Ovary (tissue), 7 donors: ENCODE measurements at regions not wholly inside any gene's neighbourhood (a gene's known extent, or its start where the extent isn't known, plus 50 kb on each side); places are given as distances from the start of the nearest gene placed in this dataset.

Experiments used
- DNase-seq, 5 donors: peaks; one replicate each; pipeline ENCODE4 v3.0.0-alpha.2; 2019 to 2020
- H3K27ac ChIP-seq, 2 donors: fragments of 200-600 bp; one replicate each; pipeline versions ENCODE4 v1.5.1 to v1.8.0; 2019 to 2022
- H3K27me3 ChIP-seq: fragments of 200-600 bp; one replicate; pipeline ENCODE4 v1.8.0; 2022
- H3K36me3 ChIP-seq: fragments of 200-600 bp; sonication (generic); one replicate; pipeline ENCODE4 v1.5.1; 2019
- H3K4me1 ChIP-seq: one replicate; pipeline ENCODE4 v1.8.1; 2013; ENCODE audit warnings: mild to moderate bottlenecking, moderate library complexity; ENCODE audit not compliant: insufficient read depth
- H3K4me3 ChIP-seq: fragments of 200-600 bp; sonication (generic); one replicate; pipeline ENCODE4 v1.5.1; 2017
- H3K9me3 ChIP-seq, 2 donors: fragments of 200-600 bp in 1 of 2; sonication (generic) in 1 of 2; one replicate each; pipeline versions ENCODE4 v1.5.1 to v1.8.1; 2013 to 2019; ENCODE audit warnings: mild to moderate bottlenecking in 1 of 2, moderate library complexity in 1 of 2
- CTCF ChIP-seq, 3 donors: fragments of 450-650 bp in 2 of 3; fragments of 200-600 bp in 1 of 3; IDR thresholded peaks; one replicate each; pipeline versions ENCODE4 v1.5.1 to v1.8.0; 2016 to 2022; ENCODE audit warnings: antibody characterized with exemption in 3 of 3, mild to moderate bottlenecking in 1 of 3
- EP300 ChIP-seq: sonication (generic); formaldehyde crosslinking; IDR thresholded peaks from one replicate; pipeline ENCODE4 v1.6.1; 2017; ENCODE audit warnings: antibody characterized with exemption
- POLR2A ChIP-seq: fragments of 450-650 bp; IDR thresholded peaks from one replicate; pipeline ENCODE4 v1.6.1; 2017; ENCODE audit warnings: antibody characterized with exemption, mild to moderate bottlenecking, moderate library complexity
- WGBS, 3 donors: extraction: QIAGEN DNeasy Blood & Tissue Kit in 1 of 3; methylation state at CpG; one replicate each; pipeline versions ENCODE4 v1.1.5 to v1.1.7; 2013 to 2017; 5-methylcytosine and 5-hydroxymethylcytosine counted together
- intact Hi-C, 4 donors: fragments of 100-400 bp; cut with DNase I; formaldehyde crosslinking; loops; one replicate each; pipeline versions ENCODE4 v1.11.0 to v1.15.1; 2022 to 2023
- donor health status: DM: no; HTN: no; CAD: no; lungs with moderate emphysema.
- donor health status: DM: no; HTN: no; CAD: no.
- donor health status: Bipolar disorder and iron deficiency.
- donor health status: DM: no; HTN: no; CAD: no.
- donor health status: DM: yes; HTN: yes; CAD: no.

- no peak overlapping the region for H3K27ac ChIP-seq
- DNase-seq: no peak
- no peaks in the 10 kb centered on the region for H3K36me3 ChIP-seq
- TF ChIP-seq CTCF (IDR thresholded peaks at IDR 0.05): no peak
- TF ChIP-seq EP300: no peak
- TF ChIP-seq POLR2A: no peak
- 82 to 88% (median 84%) methylated on average over 2 of the region's 2 CpGs for WGBS, 3 donors
- no peaks in the 10 kb centered on the region for H3K4me1 ChIP-seq
- intact Hi-C loops: no loop called here
- H3K27me3 ChIP-seq: no peaks in the 10 kb centered on the region
- no peaks in the 10 kb centered on the region for H3K9me3 ChIP-seq
- no peak overlapping the region for H3K4me3 ChIP-seq
Measured at GRCh38 chr2:185664384-185664783, 74.2 kb upstream of the FSIP2 start.

DNA sequence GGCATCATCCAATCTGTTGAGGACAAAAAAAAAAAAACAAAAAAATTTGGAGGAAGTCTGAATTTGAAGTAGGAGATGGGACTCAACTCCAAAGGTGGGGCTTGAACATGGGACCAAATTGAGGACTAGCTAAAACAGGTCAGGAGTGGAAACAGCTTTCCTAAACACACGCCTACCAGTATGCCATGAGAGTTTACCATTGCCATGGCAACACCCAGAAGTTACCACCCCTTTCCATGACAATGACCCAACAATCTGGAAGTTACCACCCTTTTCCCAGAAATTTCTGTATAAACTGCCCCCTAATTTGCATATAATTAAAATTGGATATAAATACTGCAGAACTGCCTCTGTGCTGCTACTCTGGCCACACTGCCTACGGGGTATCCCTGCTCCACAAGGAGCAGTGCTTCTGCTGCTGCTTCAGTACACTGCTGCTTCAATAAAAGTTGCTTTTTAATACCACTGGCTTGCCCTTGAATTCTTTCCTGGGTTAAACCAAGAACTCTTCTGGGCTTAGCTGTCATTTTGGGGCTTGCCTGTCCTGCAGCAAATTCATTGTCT, 73.3 kb upstream of the FSIP2 start:
- TF ChIP-seq CTCF (IDR thresholded peaks at IDR 0.05): no peak
- no peak for TF ChIP-seq POLR2A
- no peak for TF ChIP-seq EP300
- Histone ChIP-seq H3K36me3 (no peaks in the 10 kb centered on the region), H3K9me3 (no peaks in the 10 kb centered on the region), H3K27ac (no peak overlapping the region), H3K4me1 (no peaks in the 10 kb centered on the region), H3K4me3 (no peak overlapping the region), H3K27me3 (no peaks in the 10 kb centered on the region)
- intact Hi-C loops: no loop called here
- DNase-seq: no peak
- WGBS, 3 donors: 88 to 91% (median 90%) methylated on average over 2 of the region's 2 CpGs

GRCh38 chr2:185667452-185667851, 71.2 kb upstream of the FSIP2 start:
- Histone ChIP-seq H3K9me3 (no peaks in the 10 kb centered on the region), H3K27ac (no peak overlapping the region), H3K4me3 (no peak overlapping the region), H3K27me3 (no peaks in the 10 kb centered on the region), H3K4me1 (no peaks in the 10 kb centered on the region), H3K36me3 (no peaks in the 10 kb centered on the region)
- intact Hi-C loops: no loop called here
- no peak for DNase-seq
- TF ChIP-seq EP300 (no peak), POLR2A (no peak), CTCF (IDR thresholded peaks at IDR 0.05) (no peak)
- 92 to 99% (median 92%) methylated on average over 2 of the region's 2 CpGs for WGBS, 3 donors

- intact Hi-C loops: no loop called here
- no peaks in the 10 kb centered on the region for H3K27me3 ChIP-seq
- H3K4me3 ChIP-seq: no peak overlapping the region
- H3K36me3 ChIP-seq: no peaks in the 10 kb centered on the region
- H3K4me1 ChIP-seq: no peaks in the 10 kb centered on the region
- no peaks in the 10 kb centered on the region for H3K9me3 ChIP-seq
- no peak for DNase-seq
- TF ChIP-seq POLR2A (no peak), EP300 (no peak), CTCF (IDR thresholded peaks at IDR 0.05) (no peak)
- no peak overlapping the region for H3K27ac ChIP-seq
Measured at GRCh38 chr2:185668710-185669109, 69.9 kb upstream of the FSIP2 start.
